ENCODE measurements at regions not wholly inside any gene's neighbourhood (a gene's known extent, or its start where the extent isn't known, plus 50 kb on each side); places are given as distances from the start of the nearest gene placed in this dataset.

- no peak overlapping the region for H3K4me2 ChIP-seq
- H3K4me1 ChIP-seq = no peaks in the 10 kb centered on the region
- FAIRE-seq (no peak), ATAC-seq (no peak), DNase-seq (ENCODE audit: low read depth in 1 of 2, low spot score in 1 of 2) (no peak)
- no peak overlapping the region for H3K4me3 ChIP-seq
- no peak overlapping the region for H3K27ac ChIP-seq
- CTCF ChIA-PET = interaction anchor here (0.9 to 4.6 kb wide), 7 partner anchors 12 to 745 kb away, joined by 3 to 33 read pairs (median 4); no protein-coding TSS in a partner anchor
- TF ChIP-seq CHD4 (IDR thresholded peaks at IDR 0.05; ENCODE audit: borderline replicate concordance) (no peak), NR3C1 (IDR thresholded peaks at IDR 0.05) (no peak), ZNF302 (CRISPR knock-in tag; IDR thresholded peaks at IDR 0.05) (no peak), HEYL (CRISPR knock-in tag; IDR thresholded peaks at IDR 0.05) (no peak), RAD21 (conservative IDR thresholded peaks at IDR 0.05 in 1 of 2, IDR thresholded peaks at IDR 0.05 in 1 of 2) (no peak)
- POLR2A ChIA-PET = no interaction called here
- H3K9me3 ChIP-seq = no peaks in the 10 kb centered on the region
- 66% methylated on average over 7 of the region's 7 CpGs for WGBS (ENCODE audit: missing lambda C conversion rate)
These were observed 90.7 kb upstream of the SASH1 start for GRCh38 chr6:148251891-148252290.

- POLR2A ChIA-PET = no interaction called here
- H3K4me1 ChIP-seq = no peaks in the 10 kb centered on the region
- no peak overlapping the region for H3K27ac ChIP-seq
- ATAC-seq (no peak), FAIRE-seq (no peak), DNase-seq (ENCODE audit: low read depth in 1 of 2, low spot score in 1 of 2) (no peak)
- 61% methylated on average over 6 of the region's 6 CpGs for WGBS (ENCODE audit: missing lambda C conversion rate)
- H3K9me3 ChIP-seq = no peaks in the 10 kb centered on the region
- H3K4me2 ChIP-seq = no peak overlapping the region
- TF ChIP-seq EHF (CRISPR knock-in tag; IDR thresholded peaks at IDR 0.05) = no peak
- TF ChIP-seq USF2 (IDR thresholded peaks at IDR 0.05) = no peak
- no peak for TF ChIP-seq E2F6 (IDR thresholded peaks at IDR 0.05; ENCODE audit: borderline replicate concordance, low read depth)
- no peak for TF ChIP-seq POLR2A (IDR thresholded peaks at IDR 0.05; ENCODE audit: low read length)
- no peak for TF ChIP-seq EP300 (IDR thresholded peaks at IDR 0.05)
- no peak for TF ChIP-seq CEBPB (IDR thresholded peaks at IDR 0.05)
- TF ChIP-seq ZSCAN20 (CRISPR knock-in tag; IDR thresholded peaks at IDR 0.05) = no peak
- H3K4me3 ChIP-seq = no peak overlapping the region
- CTCF ChIA-PET = interaction anchor here (0.9 to 1.6 kb wide), 3 partner anchors 10 to 206 kb away, joined by 3 to 5 read pairs (median 3); no protein-coding TSS in a partner anchor
These were observed 84.8 kb upstream of the SASH1 start for GRCh38 chr6:148257810-148258209.

GRCh38 chr6:148258868-148259267 lies 83.8 kb upstream of the SASH1 start:
- FAIRE-seq (no peak), ATAC-seq (no peak), DNase-seq (ENCODE audit: low read depth in 1 of 2, low spot score in 1 of 2) (no peak)
- no peak overlapping the region for H3K27ac ChIP-seq
- CTCF ChIA-PET = interaction anchor here (1.6 kb wide), 1 partner anchor 82 kb away, joined by 5 read pairs; no protein-coding TSS in a partner anchor
- TF ChIP-seq EP300 (IDR thresholded peaks at IDR 0.05) (no peak), MAX (IDR thresholded peaks at IDR 0.05) (no peak), RAD21 (conservative IDR thresholded peaks at IDR 0.05 in 1 of 2, IDR thresholded peaks at IDR 0.05 in 1 of 2) (no peak), POLR2A (IDR thresholded peaks at IDR 0.05; ENCODE audit: low read length) (no peak), E2F6 (IDR thresholded peaks at IDR 0.05; ENCODE audit: borderline replicate concordance, low read depth) (no peak), CHD4 (IDR thresholded peaks at IDR 0.05; ENCODE audit: borderline replicate concordance) (no peak), SREBF2 (IDR thresholded peaks at IDR 0.05) (no peak), HMGXB4 (CRISPR knock-in tag; IDR thresholded peaks at IDR 0.05; ENCODE audit: borderline replicate concordance) (no peak)
- no peak overlapping the region for H3K4me3 ChIP-seq
- H3K4me1 ChIP-seq = no peaks in the 10 kb centered on the region
- no peak overlapping the region for H3K4me2 ChIP-seq
- no peaks in the 10 kb centered on the region for H3K9me3 ChIP-seq
- POLR2A ChIA-PET = no interaction called here
- WGBS (ENCODE audit: missing lambda C conversion rate) = 64% methylated on average over 5 of the region's 5 CpGs

- no peak for FAIRE-seq
- ChIA-PET POLR2A (no interaction called here), CTCF (no interaction called here)
- no peak for DNase-seq (ENCODE audit: low read depth in 1 of 2, low spot score in 1 of 2)
- Histone ChIP-seq H3K4me1 (no peaks in the 10 kb centered on the region), H3K4me3 (no peak overlapping the region), H3K4me2 (no peak overlapping the region), H3K9me3 (no peaks in the 10 kb centered on the region), H3K27ac (no peak overlapping the region)
- 59% methylated on average over 5 of the region's 6 CpGs for WGBS (ENCODE audit: missing lambda C conversion rate)
- TF ChIP-seq FOSB (CRISPR knock-in tag; IDR thresholded peaks at IDR 0.05) (no peak), POLR2AphosphoS2 (conservative IDR thresholded peaks at IDR 0.05; ENCODE audit: low read length) (no peak), TFCP2L1 (CRISPR knock-in tag; IDR thresholded peaks at IDR 0.05) (no peak), CBX2 (IDR thresholded peaks at IDR 0.05; ENCODE audit: borderline replicate concordance, low read depth) (no peak), HOXA7 (CRISPR knock-in tag; IDR thresholded peaks at IDR 0.05) (no peak), EHF (CRISPR knock-in tag; IDR thresholded peaks at IDR 0.05) (no peak), FOSL2 (IDR thresholded peaks at IDR 0.05) (no peak), FOSL2 (CRISPR knock-in tag; IDR thresholded peaks at IDR 0.05) (no peak), RNF2 (IDR thresholded peaks at IDR 0.05; ENCODE audit: borderline replicate concordance, low read depth) (no peak), HOXB13 (CRISPR knock-in tag; IDR thresholded peaks at IDR 0.05; ENCODE audit: low read depth) (no peak), TP53 (CRISPR knock-in tag; IDR thresholded peaks at IDR 0.05) (no peak)
- no peak for ATAC-seq
These were observed 81.2 kb upstream of the SASH1 start for GRCh38 chr6:148261470-148261869.
